ENCODE measurements at regions not wholly inside any gene's neighbourhood (a gene's known extent, or its start where the extent isn't known, plus 50 kb on each side); places are given as distances from the start of the nearest gene placed in this dataset.

- no peak for DNase-seq
These were observed 56.1 kb upstream of the ELMO1 start for GRCh38 chr7:37504801-37505200.

GRCh38 chr7:37505750-37506353 is 57.2 kb upstream of the ELMO1 start:
- DNase-seq, result no peak

- DNase-seq, result no peak
These were observed 59.5 kb upstream of the ELMO1 start for GRCh38 chr7:37508118-37508517.

GRCh38 chr7:37510043-37510634 is 61.5 kb upstream of the ELMO1 start:
- DNase-seq, result peak; percentile 16

GRCh38 chr7:37511915-37512314 is 63.3 kb upstream of the ELMO1 start:
- DNase-seq, result no peak

GRCh38 chr7:37514497-37514896 is 65.8 kb upstream of the ELMO1 start:
- no peak for DNase-seq

- no peak for DNase-seq
These were observed 68.0 kb upstream of the ELMO1 start for GRCh38 chr7:37516664-37517063.

GRCh38 chr7:37518266-37518665 is 69.6 kb upstream of the ELMO1 start:
- DNase-seq, result no peak

GRCh38 chr7:37524056-37524455 is 75.4 kb upstream of the ELMO1 start:
- no peak for DNase-seq

GRCh38 chr7:37524797-37525196 is 76.1 kb upstream of the ELMO1 start:
- DNase-seq, result peak in 1 of 2 experiments; percentile 24

- DNase-seq, result no peak
These were observed 78.0 kb upstream of the ELMO1 start for GRCh38 chr7:37526623-37527022.

GRCh38 chr7:37527109-37527508 is 78.4 kb upstream of the ELMO1 start:
- no peak for DNase-seq

GRCh38 chr7:37531225-37531624 is 82.6 kb upstream of the ELMO1 start:
- DNase-seq, result peak in 1 of 2 experiments; percentile 38

- DNase-seq, result no peak
These were observed 84.0 kb upstream of the ELMO1 start for GRCh38 chr7:37532636-37533035.

GRCh38 chr7:37534893-37535610 is 86.4 kb upstream of the ELMO1 start:
- peak in 1 of 2 experiments; percentile 29 for DNase-seq

GRCh38 chr7:37535841-37536240 is 87.2 kb upstream of the ELMO1 start:
- no peak for DNase-seq

GRCh38 chr7:37536706-37537105 is 88.0 kb upstream of the ELMO1 start:
- DNase-seq, result no peak

GRCh38 chr7:37537439-37537838 is 88.8 kb upstream of the ELMO1 start:
- DNase-seq, result no peak

GRCh38 chr7:37538945-37539344 is 90.3 kb upstream of the ELMO1 start:
- peak; percentile 8 to 55 for DNase-seq

GRCh38 chr7:37540917-37541316 is 92.3 kb upstream of the ELMO1 start:
- DNase-seq, result peak; percentile 86 to 95

GRCh38 chr7:37541810-37542443 is 93.3 kb upstream of the ELMO1 start:
- DNase-seq, result no peak

GRCh38 chr7:37545619-37546534 is 97.2 kb upstream of the ELMO1 start:
- no peak for DNase-seq

GRCh38 chr7:37546677-37547076 is 98.0 kb upstream of the ELMO1 start:
- DNase-seq, result no peak

Data from NCI-H446 (cell line).